ENCODE measurements at regions not wholly inside any gene's neighbourhood (a gene's known extent, or its start where the extent isn't known, plus 50 kb on each side); places are given as distances from the start of the nearest gene placed in this dataset.

GRCh38 chr7:12984117-12984516, 296.7 kb downstream of the ARL4A start:
- Histone ChIP-seq H3K79me2 (ENCODE audit: control insufficient read depth, insufficient read depth, low read length) (no peaks in the 10 kb centered on the region), H3K36me3 (ENCODE audit: control insufficient read depth in 2 of 2, extremely low read depth in 1 of 2, insufficient read depth in 2 of 2, low read length in 2 of 2) (no peaks in the 10 kb centered on the region), H3K27me3 (ENCODE audit: control insufficient read depth in 2 of 2, insufficient read depth in 2 of 2, low read length in 2 of 2) (no peaks in the 10 kb centered on the region), H4K20me1 (replicated peaks; ENCODE audit: control insufficient read depth, extremely low read depth, insufficient read depth, low read length) (no peaks in the 10 kb centered on the region), H3K9ac (replicated peaks; ENCODE audit: extremely low read depth, insufficient read depth, low read length) (no peak overlapping the region), H3K9me1 (replicated peaks; ENCODE audit: control insufficient read depth, extremely low read depth, insufficient read depth, low read length) (no peaks in the 10 kb centered on the region), H3K4me2 (ENCODE audit: insufficient read depth, low read length) (no peak overlapping the region), H3K4me1 (ENCODE audit: control insufficient read depth, extremely low read depth, insufficient read depth, low read length) (no peaks in the 10 kb centered on the region), H3K27ac (ENCODE audit: insufficient read depth, low read depth, low read length) (no peak overlapping the region), H2AFZ (ENCODE audit: low read depth, low read length) (no peak overlapping the region), H3K9me3 (replicated peaks; ENCODE audit: control insufficient read depth, insufficient read depth, low read length) (no peaks in the 10 kb centered on the region), H3K4me3 (replicated peaks in 1 of 3; ENCODE audit: insufficient read depth in 1 of 3, low read depth in 1 of 3, low read length in 3 of 3) (no peak overlapping the region)
- no TSS peak for BruUV-seq (replicated peaks)
- ChIA-PET CTCF (no interaction called here), POLR2A (no interaction called here)
- no peak for FAIRE-seq
- intact Hi-C loops (cut with micrococcal nuclease) (no loop called here), dilution Hi-C loops (cut with MboI; ENCODE audit: extremely low pct_ligation_motif_present, low sequenced_read_pairs) (no loop called here)
- DNase-seq (ENCODE audit: low read depth, low spot score): no peak
- TF ChIP-seq CTCF (IDR thresholded peaks at IDR 0.05; ENCODE audit: extremely low read depth in 1 of 2, insufficient read depth in 1 of 2, low read depth in 1 of 2, low read length in 2 of 2) (no peak), MAX (IDR thresholded peaks at IDR 0.05; ENCODE audit: insufficient read depth, insufficient read length) (no peak)

GRCh38 chr7:12985228-12985627, 297.8 kb downstream of the ARL4A start:
- dilution Hi-C loops (cut with MboI; ENCODE audit: extremely low pct_ligation_motif_present, low sequenced_read_pairs): no loop called here
- Histone ChIP-seq H3K4me2 (ENCODE audit: insufficient read depth, low read length) (no peak overlapping the region), H3K79me2 (ENCODE audit: control insufficient read depth, insufficient read depth, low read length) (no peaks in the 10 kb centered on the region), H3K27ac (ENCODE audit: insufficient read depth, low read depth, low read length) (no peak overlapping the region), H2AFZ (ENCODE audit: low read depth, low read length) (no peak overlapping the region), H3K9ac (replicated peaks; ENCODE audit: extremely low read depth, insufficient read depth, low read length) (no peak overlapping the region), H4K20me1 (replicated peaks; ENCODE audit: control insufficient read depth, extremely low read depth, insufficient read depth, low read length) (no peaks in the 10 kb centered on the region), H3K9me3 (replicated peaks; ENCODE audit: control insufficient read depth, insufficient read depth, low read length) (no peaks in the 10 kb centered on the region), H3K27me3 (ENCODE audit: control insufficient read depth in 2 of 2, insufficient read depth in 2 of 2, low read length in 2 of 2) (no peaks in the 10 kb centered on the region), H3K4me3 (replicated peaks in 1 of 3; ENCODE audit: insufficient read depth in 1 of 3, low read depth in 1 of 3, low read length in 3 of 3) (no peak overlapping the region), H3K36me3 (ENCODE audit: control insufficient read depth in 2 of 2, extremely low read depth in 1 of 2, insufficient read depth in 2 of 2, low read length in 2 of 2) (no peaks in the 10 kb centered on the region), H3K4me1 (ENCODE audit: control insufficient read depth, extremely low read depth, insufficient read depth, low read length) (no peaks in the 10 kb centered on the region), H3K9me1 (replicated peaks; ENCODE audit: control insufficient read depth, extremely low read depth, insufficient read depth, low read length) (no peaks in the 10 kb centered on the region)
- BruUV-seq (replicated peaks): no TSS peak
- POLR2A ChIA-PET: no interaction called here
- CTCF ChIA-PET: interaction anchor here (1.3 kb wide), 1 partner anchor 34 kb away, joined by 3 read pairs; no protein-coding TSS in a partner anchor
- FAIRE-seq: no peak
- intact Hi-C loops (cut with micrococcal nuclease): no loop called here
- TF ChIP-seq GATA2 (IDR thresholded peaks at IDR 0.05; ENCODE audit: insufficient read depth, insufficient read length, low read depth, low read length) (no peak), MYC (IDR thresholded peaks at IDR 0.05; ENCODE audit: low read depth, low read length) (no peak), MAX (IDR thresholded peaks at IDR 0.05; ENCODE audit: insufficient read depth, insufficient read length) (no peak), EZH2 (IDR thresholded peaks at IDR 0.05; ENCODE audit: borderline replicate concordance, low read depth, low read length, severe bottlenecking) (no peak), POLR2AphosphoS5 (IDR thresholded peaks at IDR 0.05; ENCODE audit: insufficient read depth, low read depth, low read length) (no peak), CTCF (IDR thresholded peaks at IDR 0.05; ENCODE audit: extremely low read depth in 1 of 2, insufficient read depth in 1 of 2, low read depth in 1 of 2, low read length in 2 of 2) (no peak), FOS (IDR thresholded peaks at IDR 0.05; ENCODE audit: borderline replicate concordance, insufficient read depth, low read length) (no peak), JUN (IDR thresholded peaks at IDR 0.05; ENCODE audit: borderline replicate concordance, insufficient read depth, insufficient read length, low read depth) (no peak)
- DNase-seq (ENCODE audit: low read depth, low spot score): no peak

Measured in endothelial cell of umbilical vein (primary cell).